Fibroblast of mammary gland (primary cell): ENCODE measurements at regions not wholly inside any gene's neighbourhood (a gene's known extent, or its start where the extent isn't known, plus 50 kb on each side); places are given as distances from the start of the nearest gene placed in this dataset.

Experiments
- DNase-seq: peaks from one replicate; pipeline ENCODE4 v3.0.0-alpha.2; 2010; ENCODE audit warnings: low read depth
- H3K4me3 ChIP-seq: 2 replicates; pipeline ENCODE4 v1.5.1; 2011; ENCODE audit warnings: low read depth, mild to moderate bottlenecking, low read length, moderate library complexity; ENCODE audit not compliant: control insufficient read depth
- CTCF ChIP-seq: conservative IDR thresholded peaks from 2 replicates; pipeline ENCODE4 v1.5.1; 2011; ENCODE audit warnings: low read depth, low read length, inconsistent platforms; ENCODE audit not compliant: control insufficient read depth, insufficient read depth

DNA sequence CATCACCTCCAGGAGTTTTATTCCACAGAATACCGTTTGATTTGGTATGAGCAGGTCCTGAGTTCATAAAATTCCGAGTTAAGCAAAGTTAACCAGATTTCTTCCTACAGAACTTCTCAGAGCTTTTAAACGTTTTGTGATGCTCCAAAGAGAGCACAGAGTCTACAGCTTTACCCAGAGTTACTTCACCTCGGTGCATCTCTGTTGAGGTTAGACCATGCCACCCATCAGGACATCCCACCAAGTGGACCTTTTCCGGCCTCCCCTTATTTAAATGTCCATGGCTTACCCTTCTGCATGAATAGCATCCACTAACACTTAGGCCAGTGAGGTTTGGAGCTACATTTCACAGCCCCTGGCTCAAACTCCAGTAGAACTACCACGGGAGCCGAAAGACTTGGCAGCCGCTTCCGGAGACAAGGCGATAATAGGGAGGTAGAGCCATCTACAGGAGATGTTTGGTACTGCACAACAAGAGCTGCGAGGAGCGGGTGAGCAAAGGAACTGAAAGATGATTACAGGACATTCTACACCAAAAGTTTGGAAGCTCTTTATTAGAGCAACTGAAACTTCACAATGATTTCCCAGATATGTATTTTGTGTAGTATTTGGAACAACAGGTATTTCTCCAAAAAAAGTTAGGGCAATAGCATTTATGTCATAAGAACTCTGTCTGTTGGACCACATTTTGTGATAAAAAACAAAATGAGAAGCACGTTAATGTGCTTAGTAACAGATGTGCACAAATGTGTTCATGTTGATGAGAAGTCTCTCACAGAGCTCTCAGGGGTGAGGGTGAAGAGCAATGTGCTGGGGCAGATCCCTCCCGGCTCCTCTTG is 174.7 kb downstream of the HERPUD2 start:
- no peak overlapping the region for H3K4me3 ChIP-seq
- TF ChIP-seq CTCF = peak; percentile 90
- DNase-seq = peak; percentile 73

GRCh38 chr7:35518767-35519166 is 176.2 kb downstream of the HERPUD2 start:
- DNase-seq = no peak
- no peak for TF ChIP-seq CTCF

GRCh38 chr7:35516498-35516897 is 178.4 kb downstream of the HERPUD2 start:
- no peak for TF ChIP-seq CTCF
- no peak for DNase-seq
- no peak overlapping the region for H3K4me3 ChIP-seq

More at GRCh38 chr7:35518767-35519166, 176.2 kb downstream of the HERPUD2 start:
- H3K4me3 ChIP-seq = no peak overlapping the region

DNA sequence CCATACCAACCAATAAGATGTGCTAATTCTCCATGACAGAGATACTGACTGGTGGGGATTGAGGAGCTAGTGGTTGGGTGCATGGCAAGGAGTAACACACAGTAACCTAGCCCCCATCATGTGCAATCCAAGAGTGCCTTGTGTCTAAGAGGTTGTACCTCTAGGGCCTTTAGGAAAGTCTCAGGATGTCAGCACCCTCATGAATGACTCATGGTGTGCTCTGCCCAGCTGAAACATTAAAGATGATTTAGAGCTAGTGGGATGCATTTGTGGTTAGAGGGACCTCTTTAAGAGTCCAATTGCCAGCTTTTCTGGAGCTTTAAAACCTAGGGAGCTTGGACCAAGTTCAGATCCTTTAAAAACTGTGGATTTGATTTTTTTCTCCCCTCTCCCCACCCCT is 181.1 kb downstream of the HERPUD2 start:
- peak; percentile 30 for DNase-seq
- TF ChIP-seq CTCF = no peak
- no peak overlapping the region for H3K4me3 ChIP-seq

DNA sequence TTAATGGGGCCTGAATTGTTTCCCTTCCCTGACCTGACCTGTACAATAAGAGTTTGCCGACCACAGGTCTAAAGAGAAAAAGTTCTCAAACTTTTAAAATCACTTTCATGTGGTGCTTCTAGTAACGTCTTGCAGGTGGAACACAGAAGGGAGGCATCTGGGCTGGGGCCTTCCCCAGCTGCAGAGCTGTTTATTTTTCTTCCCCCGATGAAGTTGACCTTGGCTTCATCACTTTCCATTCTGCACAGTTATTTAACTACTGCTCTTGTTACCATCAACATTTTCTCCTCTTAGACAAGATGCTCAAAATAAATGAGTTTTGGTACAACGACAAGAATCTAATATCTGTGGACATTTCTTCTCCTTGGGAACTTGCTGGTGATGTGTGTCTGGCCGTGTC is 181.7 kb downstream of the HERPUD2 start:
- no peak overlapping the region for H3K4me3 ChIP-seq
- no peak for DNase-seq
- TF ChIP-seq CTCF = no peak

DNA sequence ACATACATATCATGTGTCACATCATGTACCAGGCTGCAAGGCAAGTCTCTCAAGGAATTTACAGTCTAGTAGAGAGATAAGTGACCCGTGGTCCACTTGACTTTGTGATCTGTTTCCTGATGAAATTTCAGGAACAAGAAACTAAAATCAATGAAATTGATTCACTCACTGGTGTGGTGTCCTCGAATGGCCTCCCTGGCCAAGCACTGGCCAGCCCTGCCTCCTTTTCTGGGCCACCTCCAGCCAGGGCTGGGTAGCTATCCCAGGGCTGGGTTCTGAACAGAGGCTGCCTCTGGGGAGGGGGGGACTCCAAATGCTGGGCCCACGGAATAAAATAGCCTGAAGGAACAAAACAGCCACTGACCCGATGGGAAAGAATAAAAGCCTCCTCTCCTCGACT is 182.2 kb downstream of the HERPUD2 start:
- no peak for DNase-seq
- TF ChIP-seq CTCF = no peak
- H3K4me3 ChIP-seq = no peak overlapping the region
